H1 (cell line): ENCODE measurements at regions not wholly inside any gene's neighbourhood (a gene's known extent, or its start where the extent isn't known, plus 50 kb on each side); places are given as distances from the start of the nearest gene placed in this dataset.

ENCODE experiments used
- CTCF ChIA-PET: fragments of 300-600 bp; sonication (Branson Sonifier 250); formaldehyde crosslinking; loops from one replicate; lab custom pipeline; 2021; ENCODE audit not compliant: partially characterized antibody; lab: Charles Lee
- POLR2A ChIA-PET: fragments of 300-600 bp; sonication (Branson Sonifier 250); formaldehyde crosslinking; loops from one replicate; lab custom pipeline; 2021; ENCODE audit warnings: inconsistent platforms; ENCODE audit not compliant: partially characterized antibody; lab: Charles Lee
- DNase-seq, 2 experiments: peaks; one replicate each; pipeline versions ENCODE4 v3.0.0 to v3.0.0-alpha.2; 2010 to 2022; ENCODE audit warnings: low spot score in 2 of 2, low read depth in 1 of 2, mixed read lengths in 1 of 2
- FAIRE-seq: peaks from 2 replicates; lab custom pipeline; 2011; peaks lifted over from hg19 to GRCh38; lab: Jason Lieb, UNC
- H2AFZ ChIP-seq: 2 replicates; pipeline ENCODE4 v1.8.1; 2012; ENCODE audit warnings: low read length, inconsistent platforms
- H2AK5ac ChIP-seq: 2 replicates; pipeline ENCODE4 v1.6.1; 2013; ENCODE audit warnings: low read depth, low read length
- H2BK120ac ChIP-seq: replicated peaks from 2 replicates; pipeline ENCODE3; 2013; ENCODE audit warnings: low read depth, low read length, inconsistent platforms
- H2BK12ac ChIP-seq: 2 replicates; pipeline ENCODE4 v1.6.1; 2013; ENCODE audit warnings: low read depth, low read length
- H2BK15ac ChIP-seq: 2 replicates; pipeline ENCODE4 v1.6.1; 2013; ENCODE audit warnings: low read length
- H2BK20ac ChIP-seq: 2 replicates; pipeline ENCODE4 v1.6.1; 2013; ENCODE audit warnings: low read length
- H2BK5ac ChIP-seq: 2 replicates; pipeline ENCODE4 v1.6.1; 2013; ENCODE audit warnings: low read depth, low read length
- H3K14ac ChIP-seq: 2 replicates; pipeline ENCODE4 v1.6.1; 2013; ENCODE audit warnings: inconsistent platforms; ENCODE audit not compliant: insufficient read length
- H3K18ac ChIP-seq: 2 replicates; pipeline ENCODE4 v1.6.1; 2013; ENCODE audit warnings: low read length; ENCODE audit errors: extremely low read depth
- H3K23ac ChIP-seq: 2 replicates; pipeline ENCODE4 v1.6.1; 2013; ENCODE audit warnings: inconsistent platforms; ENCODE audit not compliant: insufficient read length
- H3K23me2 ChIP-seq: 2 replicates; pipeline ENCODE4 v1.6.1; 2013; ENCODE audit warnings: low read depth, low read length
- H3K27ac ChIP-seq: 2 replicates; pipeline ENCODE4 v1.6.1; 2011; ENCODE audit warnings: low read depth, low read length, inconsistent platforms
- H3K27me3 ChIP-seq, 4 experiments: replicated peaks in 1 of 4; 1 replicate in 1 of 4; 2 replicates in 3 of 4; pipeline versions ENCODE4 v1.6.1 to v1.8.1; 2011 to 2013; ENCODE audit warnings: low read length in 3 of 4, mild to moderate bottlenecking in 3 of 4, inconsistent platforms in 2 of 4, mixed read lengths in 2 of 4, moderate library complexity in 1 of 4; ENCODE audit not compliant: control insufficient read depth in 3 of 4, insufficient read depth in 3 of 4; ENCODE audit errors: extremely low read depth in 1 of 4
- H3K36me3 ChIP-seq, 4 experiments: 2 replicates each; pipeline versions ENCODE4 v1.6.1 to v1.8.1; 2011 to 2013; ENCODE audit warnings: mild to moderate bottlenecking in 4 of 4, low read length in 3 of 4, moderate library complexity in 2 of 4, control low read depth in 1 of 4, inconsistent platforms in 1 of 4; ENCODE audit not compliant: insufficient read depth in 4 of 4, control insufficient read depth in 2 of 4
- H3K4ac ChIP-seq: replicated peaks from 2 replicates; pipeline ENCODE3; 2013; ENCODE audit warnings: low read length, low read depth, mixed read lengths, inconsistent platforms; ENCODE audit not compliant: insufficient read length
- H3K4me1 ChIP-seq, 4 experiments: replicated peaks in 1 of 4; 1 replicate in 1 of 4; 2 replicates in 3 of 4; pipeline versions ENCODE4 v1.6.1 to v1.8.1; 2011 to 2013; ENCODE audit warnings: low read length in 3 of 4, inconsistent platforms in 2 of 4, mixed read lengths in 1 of 4; ENCODE audit not compliant: insufficient read depth in 4 of 4, control insufficient read depth in 3 of 4
- H3K4me2 ChIP-seq, 2 experiments: 2 replicates each; pipeline versions ENCODE4 v1.6.1 to v1.8.1; 2011 to 2013; ENCODE audit warnings: low read depth in 2 of 2, low read length in 2 of 2, control low read depth in 1 of 2, inconsistent platforms in 1 of 2, mild to moderate bottlenecking in 1 of 2; ENCODE audit not compliant: insufficient read depth in 1 of 2
- H3K4me3 ChIP-seq, 4 experiments: fragments of 200-600, 300-600 bp in 1 of 4; sonication (generic), shearing (Covaris generic), sonication (Bioruptor Twin) in 1 of 4; 2 replicates each; pipeline versions ENCODE4 v1.5.1 to v1.8.1; 2011 to 2016; ENCODE audit warnings: low read length in 4 of 4, low read depth in 3 of 4, control low read depth in 2 of 4, inconsistent platforms in 2 of 4, mild to moderate bottlenecking in 2 of 4, mixed read lengths in 1 of 4, moderate library complexity in 1 of 4; ENCODE audit not compliant: insufficient read depth in 2 of 4; ENCODE audit errors: extremely low read depth in 1 of 4
- H3K56ac ChIP-seq: replicated peaks from 2 replicates; pipeline ENCODE3; 2013; ENCODE audit warnings: low read depth, mild to moderate bottlenecking, mixed read lengths, low read length, inconsistent platforms; ENCODE audit not compliant: insufficient read length
- H3K79me1 ChIP-seq: 2 replicates; pipeline ENCODE4 v1.6.1; 2013; ENCODE audit warnings: low read depth, low read length, control low read depth
- H3K79me2 ChIP-seq, 2 experiments: 2 replicates each; pipeline versions ENCODE4 v1.6.1 to v1.8.1; 2012 to 2013; ENCODE audit warnings: low read length in 2 of 2, mild to moderate bottlenecking in 2 of 2, inconsistent platforms in 1 of 2; ENCODE audit not compliant: insufficient read depth in 2 of 2, control insufficient read depth in 1 of 2
- H3K9ac ChIP-seq, 4 experiments: replicated peaks in 1 of 4; 1 replicate in 1 of 4; 2 replicates in 3 of 4; pipeline versions ENCODE4 v1.6.1 to v1.8.1; 2011 to 2013; ENCODE audit warnings: low read depth in 3 of 4, low read length in 3 of 4, control low read depth in 2 of 4, mild to moderate bottlenecking in 2 of 4, moderate library complexity in 2 of 4, inconsistent platforms in 1 of 4; ENCODE audit errors: extremely low read depth in 1 of 4
- H3K9me3 ChIP-seq, 2 experiments: 2 replicates each; pipeline versions ENCODE4 v1.6.1 to v1.8.1; 2012 to 2013; ENCODE audit warnings: mild to moderate bottlenecking in 2 of 2, moderate library complexity in 2 of 2, control low read depth in 1 of 2, inconsistent platforms in 1 of 2, low read depth in 1 of 2, low read length in 1 of 2, mixed read lengths in 1 of 2; ENCODE audit not compliant: insufficient read depth in 2 of 2
- H4K20me1 ChIP-seq, 2 experiments: replicated peaks in 1 of 2; 2 replicates each; pipeline versions ENCODE3 to v1.8.1; 2011 to 2013; ENCODE audit warnings: inconsistent platforms in 2 of 2, low read length in 2 of 2, mild to moderate bottlenecking in 1 of 2; ENCODE audit not compliant: insufficient read depth in 2 of 2, control insufficient read depth in 1 of 2
- H4K5ac ChIP-seq: 2 replicates; pipeline ENCODE4 v1.6.1; 2013; ENCODE audit warnings: low read length, low read depth, mixed read lengths, inconsistent platforms; ENCODE audit not compliant: insufficient read length
- H4K8ac ChIP-seq: 2 replicates; pipeline ENCODE4 v1.8.0; 2013; ENCODE audit warnings: mild to moderate bottlenecking, moderate library complexity, low read length, inconsistent platforms; ENCODE audit not compliant: insufficient read depth; ENCODE audit errors: extremely low read depth
- H4K91ac ChIP-seq: replicated peaks from 2 replicates; pipeline ENCODE3; 2013; ENCODE audit warnings: low read length, mixed read lengths, inconsistent platforms; ENCODE audit not compliant: insufficient read length
- CEBPB ChIP-seq: IDR thresholded peaks from 2 replicates; pipeline ENCODE4 v1.6.1; 2012; ENCODE audit warnings: low read depth, low read length
- EZH2 ChIP-seq: fragments of 200-600 bp; sonication (generic); IDR thresholded peaks from 2 replicates; pipeline ENCODE4 v1.7.1; 2012; ENCODE audit warnings: low read depth, mild to moderate bottlenecking, moderate library complexity, low read length, inconsistent platforms; ENCODE audit not compliant: severe bottlenecking
- JUND ChIP-seq: IDR thresholded peaks from 2 replicates; pipeline ENCODE4 v1.6.1; 2011; ENCODE audit warnings: mild to moderate bottlenecking, improper control_type of control experiment, low read length
- KDM4A ChIP-seq: IDR thresholded peaks from one replicate; pipeline ENCODE4 v1.7.1; 2012; ENCODE audit warnings: low read depth, mild to moderate bottlenecking, moderate library complexity, low read length, inconsistent platforms; ENCODE audit not compliant: severe bottlenecking
- KDM5A ChIP-seq: fragments of 200-600 bp; IDR thresholded peaks from 2 replicates; pipeline ENCODE4 v1.7.1; 2012; ENCODE audit warnings: mild to moderate bottlenecking, low read length, inconsistent platforms, mixed read lengths
- NANOG ChIP-seq: IDR thresholded peaks from 2 replicates; pipeline ENCODE4 v1.6.1; 2011; ENCODE audit warnings: low read length, low read depth, mild to moderate bottlenecking, inconsistent platforms; ENCODE audit not compliant: insufficient read depth, poor library complexity, severe bottlenecking
- POU5F1 ChIP-seq: IDR thresholded peaks from 2 replicates; pipeline ENCODE4 v1.6.1; 2011; ENCODE audit warnings: low read depth, mild to moderate bottlenecking, low read length, moderate library complexity
- RNF2 ChIP-seq: fragments of 200-900, 300-1000 bp; sonication (generic); IDR thresholded peaks from 2 replicates; pipeline ENCODE4 v1.7.1; 2016; ENCODE audit warnings: borderline replicate concordance, low read depth, mild to moderate bottlenecking, antibody characterized with exemption, low read length; ENCODE audit not compliant: poor library complexity, severe bottlenecking; ENCODE audit errors: missing control alignments
- SIRT6 ChIP-seq: IDR thresholded peaks from one replicate; pipeline ENCODE4 v1.7.1; 2012; ENCODE audit warnings: low read length, inconsistent platforms
- ZNF274 ChIP-seq: IDR thresholded peaks from 2 replicates; pipeline ENCODE4 v1.7.0; 2012; ENCODE audit warnings: low read length, borderline replicate concordance; ENCODE audit errors: extremely low read depth
- WGBS, 2 experiments: shearing (Covaris generic) in 1 of 2; methylation state at CpG; one replicate each; pipeline versions ENCODE4 v1.1.6 to v1.1.7; 2013 to 2015; ENCODE audit warnings: low lambda C conversion rate in 2 of 2, mixed read lengths in 2 of 2, inconsistent platforms in 1 of 2, low coverage in 1 of 2, missing lambda C conversion rate in 1 of 2; ENCODE audit not compliant: insufficient replicate concordance in 2 of 2, insufficient coverage in 1 of 2, insufficient read length in 1 of 2; ENCODE audit errors: extremely low coverage in 1 of 2, missing lambda C conversion rate in 1 of 2; 5-methylcytosine and 5-hydroxymethylcytosine counted together
- TF ChIP-seq, protein P1 (sequence below): IDR thresholded peaks from 2 replicates; pipeline ENCODE4 v1.6.1; 2012; ENCODE audit warnings: inconsistent platforms
- TF ChIP-seq, protein P2 (sequence below): IDR thresholded peaks from 2 replicates; pipeline ENCODE4 v1.6.1; 2011; ENCODE audit warnings: low read depth, mild to moderate bottlenecking, low read length; ENCODE audit not compliant: insufficient read depth

- Histone ChIP-seq H3K4me2 (no peak overlapping the region), H2BK5ac (no peak overlapping the region), H3K9ac (no peak overlapping the region), H2BK15ac (no peak overlapping the region), H3K36me3 (no peaks in the 10 kb centered on the region), H3K23me2 (no peaks in the 10 kb centered on the region), H4K5ac (no peak overlapping the region), H2AFZ (no peak overlapping the region), H3K4me1 (no peaks in the 10 kb centered on the region), H2AK5ac (no peak overlapping the region), H4K20me1 (no peaks in the 10 kb centered on the region), H3K18ac (no peak overlapping the region), H3K79me1 (no peaks in the 10 kb centered on the region), H2BK120ac (no peak overlapping the region), H3K4me3 (no peak overlapping the region), H4K91ac (no peak overlapping the region), H3K4ac (no peak overlapping the region), H3K27me3 (no peaks in the 10 kb centered on the region), H3K27ac (no peak overlapping the region), H3K56ac (no peak overlapping the region), H3K23ac (no peak overlapping the region), H4K8ac (no peak overlapping the region), H2BK20ac (no peak overlapping the region), H2BK12ac (no peak overlapping the region), H3K9me3 (no peaks in the 10 kb centered on the region), H3K14ac (no peak overlapping the region), H3K79me2 (no peaks in the 10 kb centered on the region)
- no peak for TF ChIP-seq KDM5A
- no peak for TF ChIP-seq SIRT6
- no peak for TF ChIP-seq RNF2
- no peak for TF ChIP-seq JUND
- TF ChIP-seq, protein P1, sequence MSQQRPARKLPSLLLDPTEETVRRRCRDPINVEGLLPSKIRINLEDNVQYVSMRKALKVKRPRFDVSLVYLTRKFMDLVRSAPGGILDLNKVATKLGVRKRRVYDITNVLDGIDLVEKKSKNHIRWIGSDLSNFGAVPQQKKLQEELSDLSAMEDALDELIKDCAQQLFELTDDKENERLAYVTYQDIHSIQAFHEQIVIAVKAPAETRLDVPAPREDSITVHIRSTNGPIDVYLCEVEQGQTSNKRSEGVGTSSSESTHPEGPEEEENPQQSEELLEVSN, result no peak
- TF ChIP-seq, protein P2, sequence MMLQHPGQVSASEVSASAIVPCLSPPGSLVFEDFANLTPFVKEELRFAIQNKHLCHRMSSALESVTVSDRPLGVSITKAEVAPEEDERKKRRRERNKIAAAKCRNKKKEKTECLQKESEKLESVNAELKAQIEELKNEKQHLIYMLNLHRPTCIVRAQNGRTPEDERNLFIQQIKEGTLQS, result no peak
- TF ChIP-seq POU5F1, result no peak
- no peak for TF ChIP-seq CEBPB
- no peak for TF ChIP-seq NANOG
- no peak for TF ChIP-seq KDM4A
- no peak for TF ChIP-seq ZNF274
- no peak for TF ChIP-seq EZH2
- ChIA-PET CTCF (no interaction called here), POLR2A (no interaction called here)
- FAIRE-seq (no peak), DNase-seq (no peak)
- 77% methylated on average over 1 of the region's 1 CpG; no CpG with 5 or more reads in 1 of the 2 experiments for WGBS, 2 experiments
Measured at GRCh38 chr4:57924951-57925350, 814.8 kb upstream of the IGFBP7 start.
